ACC112 (cell line): ENCODE measurements at regions not wholly inside any gene's neighbourhood (a gene's known extent, or its start where the extent isn't known, plus 50 kb on each side); places are given as distances from the start of the nearest gene placed in this dataset.

Experiments used
- H2AFZ ChIP-seq: fragments of 200-600 bp; sonication (generic); one replicate; pipeline ENCODE4 v1.6.0; 2017; ENCODE audit warnings: antibody characterized with exemption, low read length; ENCODE audit not compliant: unreplicated experiment
- H3K27ac ChIP-seq: fragments of 200-600 bp; sonication (generic); 2 replicates; pipeline ENCODE4 v1.5.1; 2014; ENCODE audit warnings: low read depth, mild to moderate bottlenecking, antibody characterized with exemption, low read length, moderate library complexity
- H3K27me3 ChIP-seq: fragments of 200-600 bp; sonication (generic); 2 replicates; pipeline ENCODE4 v1.6.1; 2014; ENCODE audit warnings: mild to moderate bottlenecking, antibody characterized with exemption, low read length, moderate library complexity, mixed read lengths; ENCODE audit not compliant: insufficient read depth
- H3K36me3 ChIP-seq: fragments of 200-600 bp; sonication (generic); 2 replicates; pipeline ENCODE4 v1.6.1; 2016; ENCODE audit warnings: mild to moderate bottlenecking, antibody characterized with exemption, low read length, moderate library complexity, mixed read lengths; ENCODE audit not compliant: insufficient read depth
- H3K4me1 ChIP-seq: fragments of 200-600 bp; sonication (generic); one replicate; pipeline ENCODE4 v1.6.1; 2016; ENCODE audit warnings: low read length, mixed read lengths; ENCODE audit not compliant: insufficient read depth, unreplicated experiment, control insufficient read depth
- H3K4me3 ChIP-seq: fragments of 200-600 bp; sonication (generic); 2 replicates; pipeline ENCODE4 v1.5.1; 2014; ENCODE audit warnings: mild to moderate bottlenecking, low read depth, low read length
- H3K79me2 ChIP-seq: fragments of 200-600 bp; sonication (generic); one replicate; pipeline ENCODE4 v1.6.0; 2016; ENCODE audit warnings: low read length; ENCODE audit not compliant: control insufficient read depth, unreplicated experiment, insufficient read depth

GRCh38 chr4:41820473-41820872, 71.9 kb upstream of the PHOX2B start:
- Histone ChIP-seq H3K4me3 (no peak overlapping the region), H3K27me3 (peaks cover 82% of the 10 kb centered on the region), H3K79me2 (no peaks in the 10 kb centered on the region), H2AFZ (no peak overlapping the region), H3K36me3 (no peaks in the 10 kb centered on the region), H3K27ac (no peak overlapping the region), H3K4me1 (no peaks in the 10 kb centered on the region)

DNA sequence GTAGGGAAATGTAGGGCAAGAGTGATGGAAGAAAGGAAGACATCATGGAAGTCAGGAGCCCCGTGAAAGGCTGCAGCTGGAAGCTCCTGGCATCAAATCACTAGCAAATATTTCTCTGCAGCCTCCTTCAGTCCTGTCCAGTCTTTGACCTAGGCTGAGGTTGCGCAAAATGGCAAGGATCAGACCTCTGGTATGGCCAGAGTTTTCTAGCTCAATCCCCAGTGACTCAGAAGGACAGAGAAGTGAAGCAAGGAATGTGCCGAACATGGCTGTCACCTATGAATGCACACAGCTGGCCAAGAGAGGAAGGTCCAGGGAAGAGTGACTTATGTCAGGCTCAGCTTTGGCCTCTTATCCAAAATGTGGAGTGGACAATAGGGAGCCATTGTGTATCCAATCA, 71.1 kb upstream of the PHOX2B start:
- Histone ChIP-seq H3K4me3 (no peak overlapping the region), H3K79me2 (no peaks in the 10 kb centered on the region), H2AFZ (no peak overlapping the region), H3K27me3 (peaks cover 79% of the 10 kb centered on the region), H3K27ac (no peak overlapping the region), H3K4me1 (no peaks in the 10 kb centered on the region), H3K36me3 (no peaks in the 10 kb centered on the region)

GRCh38 chr4:41815473-41815872, 66.9 kb upstream of the PHOX2B start:
- peaks cover 68% of the 10 kb centered on the region for H3K27me3 ChIP-seq
- H3K27ac ChIP-seq, result no peak overlapping the region
- H3K79me2 ChIP-seq, result no peaks in the 10 kb centered on the region
- no peaks in the 10 kb centered on the region for H3K36me3 ChIP-seq
- H3K4me3 ChIP-seq, result no peak overlapping the region
- H2AFZ ChIP-seq, result no peak overlapping the region
- no peaks in the 10 kb centered on the region for H3K4me1 ChIP-seq

- no peak overlapping the region for H3K27ac ChIP-seq
- H3K27me3 ChIP-seq, result peaks cover 64% of the 10 kb centered on the region
- H3K4me1 ChIP-seq, result no peaks in the 10 kb centered on the region
- no peak overlapping the region for H3K4me3 ChIP-seq
- H3K79me2 ChIP-seq, result no peaks in the 10 kb centered on the region
- H3K36me3 ChIP-seq, result no peaks in the 10 kb centered on the region
- H2AFZ ChIP-seq, result no peak overlapping the region
Observed at GRCh38 chr4:41814565-41814964, 66.0 kb upstream of the PHOX2B start.

DNA sequence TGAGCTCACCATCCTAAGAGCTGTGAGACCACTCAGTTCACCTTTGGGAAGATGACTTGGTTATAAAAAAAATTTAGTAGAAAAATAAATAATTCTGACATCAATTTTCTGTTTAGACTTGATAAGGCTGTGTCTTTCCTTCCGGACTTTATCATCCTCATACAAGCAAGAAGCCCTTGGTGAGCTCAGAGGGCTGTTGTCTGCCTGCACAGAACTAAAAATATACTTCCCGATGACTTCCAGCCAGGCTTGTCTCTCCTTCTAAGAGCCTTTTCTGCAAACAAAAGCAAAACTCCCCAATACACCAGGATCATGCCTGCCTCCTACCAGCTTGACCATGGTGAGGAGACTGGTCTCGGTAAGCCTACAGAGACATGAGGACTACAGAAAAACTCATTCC, 58.3 kb upstream of the PHOX2B start:
- no peak overlapping the region for H3K27ac ChIP-seq
- peaks cover 79% of the 10 kb centered on the region for H3K27me3 ChIP-seq
- no peak overlapping the region for H2AFZ ChIP-seq
- H3K36me3 ChIP-seq, result no peaks in the 10 kb centered on the region
- no peaks in the 10 kb centered on the region for H3K79me2 ChIP-seq
- H3K4me1 ChIP-seq, result no peaks in the 10 kb centered on the region
- no peak overlapping the region for H3K4me3 ChIP-seq

DNA sequence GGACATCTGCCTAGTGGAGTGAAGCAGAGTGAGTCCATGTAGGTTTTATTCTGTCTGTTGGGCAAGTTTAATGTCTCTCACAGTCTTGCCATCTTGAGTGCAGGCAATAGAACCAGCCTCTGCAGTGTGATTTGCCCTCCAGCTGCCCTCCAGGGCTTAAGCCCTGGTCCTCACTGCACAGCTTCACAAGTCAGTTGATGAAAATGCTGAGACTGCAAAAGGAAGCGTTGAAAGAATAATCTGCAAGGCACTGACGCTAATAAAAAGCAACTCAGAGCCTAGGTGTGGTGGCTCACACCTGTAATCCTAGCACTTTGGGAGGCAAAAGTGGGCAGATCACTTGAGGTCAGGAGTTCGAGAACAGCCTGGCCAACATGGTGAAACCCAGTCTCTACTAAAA, 54.1 kb upstream of the PHOX2B start:
- H3K27ac ChIP-seq, result no peak overlapping the region
- H2AFZ ChIP-seq, result no peak overlapping the region
- no peaks in the 10 kb centered on the region for H3K79me2 ChIP-seq
- no peaks in the 10 kb centered on the region for H3K36me3 ChIP-seq
- H3K27me3 ChIP-seq, result peaks cover 65% of the 10 kb centered on the region
- H3K4me3 ChIP-seq, result no peak overlapping the region
- H3K4me1 ChIP-seq, result no peaks in the 10 kb centered on the region

GRCh38 chr4:41799126-41799525, 50.6 kb upstream of the PHOX2B start:
- no peak overlapping the region for H3K27ac ChIP-seq
- H3K27me3 ChIP-seq, result peaks cover 71% of the 10 kb centered on the region
- H3K4me1 ChIP-seq, result no peaks in the 10 kb centered on the region
- H3K4me3 ChIP-seq, result no peak overlapping the region
- H3K79me2 ChIP-seq, result no peaks in the 10 kb centered on the region
- H3K36me3 ChIP-seq, result no peaks in the 10 kb centered on the region
- H2AFZ ChIP-seq, result no peak overlapping the region
